Right atrium auricular region (tissue), 2 donors: ENCODE measurements at regions not wholly inside any gene's neighbourhood (a gene's known extent, or its start where the extent isn't known, plus 50 kb on each side); places are given as distances from the start of the nearest gene placed in this dataset.

Experiments
- DNase-seq: peaks from one replicate; pipeline ENCODE4 v3.0.0-alpha.2; 2019; ENCODE audit warnings: low spot score
- H3K27ac ChIP-seq, 2 donors: fragments of 200-600 bp; sonication (generic); 1 replicate in 1 of 2; 2 replicates in 1 of 2; pipeline ENCODE4 v1.5.1; 2016 to 2019
- H3K27me3 ChIP-seq, 2 donors: fragments of 200-600 bp; sonication (generic); one replicate each; pipeline versions ENCODE4 v1.5.1 to v1.6.0; 2017 to 2019
- H3K36me3 ChIP-seq: fragments of 200-600 bp; sonication (generic); one replicate; pipeline ENCODE4 v1.5.1; 2016
- H3K4me1 ChIP-seq, 2 donors: fragments of 200-600 bp; sonication (generic); one replicate each; pipeline versions ENCODE4 v1.5.1 to v1.6.0; 2017 to 2019
- H3K4me3 ChIP-seq, 2 donors: fragments of 200-600 bp; sonication (generic); 1 replicate in 1 of 2; 2 replicates in 1 of 2; pipeline ENCODE4 v1.5.1; 2017 to 2019; ENCODE audit warnings: mild to moderate bottlenecking in 1 of 2, moderate library complexity in 1 of 2
- H3K9me3 ChIP-seq, 2 donors: fragments of 200-600 bp; sonication (generic); one replicate each; pipeline ENCODE4 v1.5.1; 2019
- TF ChIP-seq, protein P1 (sequence below), 2 donors: fragments of 200-600 bp; sonication (generic); IDR thresholded peaks; one replicate each; pipeline ENCODE4 v1.5.1; 2019; ENCODE audit warnings: antibody characterized with exemption in 2 of 2

DNA sequence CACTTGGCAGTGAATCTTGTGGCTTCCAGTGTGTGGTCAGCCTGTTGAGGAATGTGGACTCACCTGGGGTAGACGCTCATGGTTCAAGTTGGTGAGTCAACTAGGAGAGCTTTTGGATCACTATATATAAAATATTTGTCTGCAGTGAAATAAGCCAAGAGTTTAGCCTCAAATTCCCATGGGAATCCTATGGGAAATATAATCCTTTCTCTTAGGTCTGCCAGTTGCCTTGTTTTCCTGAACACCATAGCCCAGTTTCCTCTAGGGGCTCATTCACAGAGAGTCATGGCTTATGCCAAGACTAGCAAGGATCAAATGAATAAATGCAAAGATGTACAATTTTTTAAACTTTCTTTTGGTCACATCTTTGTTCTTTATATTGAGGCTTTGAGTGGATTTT lies 100.1 kb upstream of the NPHP3 start:
- H3K9me3 ChIP-seq: no peaks in the 10 kb centered on the region

DNA sequence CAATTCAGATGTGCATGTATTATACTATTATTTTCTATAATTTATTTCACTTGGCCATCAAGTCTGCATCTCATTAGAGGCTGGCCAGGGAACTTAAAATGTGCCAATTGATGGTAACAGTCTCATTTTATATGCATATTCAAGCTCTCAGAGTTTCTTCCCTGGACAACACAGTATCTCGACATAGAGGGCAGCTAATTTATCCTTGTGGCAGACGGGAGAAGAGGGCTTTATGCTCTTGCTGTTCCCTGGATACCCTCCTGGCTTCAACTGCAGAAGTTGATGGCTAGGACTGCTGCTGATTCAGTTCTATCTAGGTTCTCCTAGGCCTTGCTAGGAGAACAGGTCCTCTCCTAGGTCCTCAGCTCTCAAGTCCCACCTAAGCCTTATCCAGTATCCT lies 99.1 kb upstream of the NPHP3 start:
- Histone ChIP-seq H3K4me1 (peaks cover 0 to 6% of the 10 kb centered on the region in 2 donors), H3K4me3 (no peak overlapping the region), H3K27ac (no peak overlapping the region), H3K9me3 (no peaks in the 10 kb centered on the region), H3K27me3 (no peaks in the 10 kb centered on the region), H3K36me3 (no peaks in the 10 kb centered on the region)
- TF ChIP-seq, protein P1, sequence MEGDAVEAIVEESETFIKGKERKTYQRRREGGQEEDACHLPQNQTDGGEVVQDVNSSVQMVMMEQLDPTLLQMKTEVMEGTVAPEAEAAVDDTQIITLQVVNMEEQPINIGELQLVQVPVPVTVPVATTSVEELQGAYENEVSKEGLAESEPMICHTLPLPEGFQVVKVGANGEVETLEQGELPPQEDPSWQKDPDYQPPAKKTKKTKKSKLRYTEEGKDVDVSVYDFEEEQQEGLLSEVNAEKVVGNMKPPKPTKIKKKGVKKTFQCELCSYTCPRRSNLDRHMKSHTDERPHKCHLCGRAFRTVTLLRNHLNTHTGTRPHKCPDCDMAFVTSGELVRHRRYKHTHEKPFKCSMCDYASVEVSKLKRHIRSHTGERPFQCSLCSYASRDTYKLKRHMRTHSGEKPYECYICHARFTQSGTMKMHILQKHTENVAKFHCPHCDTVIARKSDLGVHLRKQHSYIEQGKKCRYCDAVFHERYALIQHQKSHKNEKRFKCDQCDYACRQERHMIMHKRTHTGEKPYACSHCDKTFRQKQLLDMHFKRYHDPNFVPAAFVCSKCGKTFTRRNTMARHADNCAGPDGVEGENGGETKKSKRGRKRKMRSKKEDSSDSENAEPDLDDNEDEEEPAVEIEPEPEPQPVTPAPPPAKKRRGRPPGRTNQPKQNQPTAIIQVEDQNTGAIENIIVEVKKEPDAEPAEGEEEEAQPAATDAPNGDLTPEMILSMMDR (IDR thresholded peaks at IDR 0.05): no peak
- DNase-seq: no peak

More for the DNA sequence above, 100.1 kb upstream of the NPHP3 start:
- TF ChIP-seq, protein P1 (IDR thresholded peaks at IDR 0.05): no peak
- H3K27ac ChIP-seq: no peak overlapping the region
- no peak overlapping the region for H3K4me3 ChIP-seq
- H3K27me3 ChIP-seq: no peaks in the 10 kb centered on the region
- no peaks in the 10 kb centered on the region for H3K36me3 ChIP-seq
- H3K4me1 ChIP-seq: peaks cover 0 to 6% of the 10 kb centered on the region in 2 donors
- no peak for DNase-seq

DNA sequence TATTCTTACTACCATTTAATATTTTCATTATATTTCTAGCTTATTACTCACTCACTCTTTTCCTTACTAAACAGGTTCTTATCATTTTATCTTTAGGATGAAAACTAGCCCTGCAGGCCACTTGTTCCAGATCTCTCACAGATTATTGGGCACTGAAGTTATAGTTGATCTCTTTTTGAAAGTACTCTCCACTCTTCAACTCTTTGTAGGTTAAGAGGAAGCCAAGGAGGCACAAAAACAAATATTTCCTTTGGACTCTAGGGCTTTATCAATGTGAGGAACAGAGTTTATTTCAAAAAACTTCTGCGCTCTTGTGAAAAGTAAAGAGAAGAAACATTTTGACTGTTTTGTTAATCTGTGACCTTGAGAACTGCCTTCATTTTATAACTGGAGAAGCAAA lies 96.0 kb upstream of the NPHP3 start:
- no peaks in the 10 kb centered on the region for H3K27me3 ChIP-seq
- no peaks in the 10 kb centered on the region for H3K9me3 ChIP-seq
- H3K4me3 ChIP-seq: no peak overlapping the region
- no peak for DNase-seq
- H3K36me3 ChIP-seq: no peaks in the 10 kb centered on the region
- no peak overlapping the region for H3K27ac ChIP-seq
- peaks cover 0 to 4% of the 10 kb centered on the region in 2 donors for H3K4me1 ChIP-seq
- TF ChIP-seq, protein P1 (IDR thresholded peaks at IDR 0.05): no peak

DNA sequence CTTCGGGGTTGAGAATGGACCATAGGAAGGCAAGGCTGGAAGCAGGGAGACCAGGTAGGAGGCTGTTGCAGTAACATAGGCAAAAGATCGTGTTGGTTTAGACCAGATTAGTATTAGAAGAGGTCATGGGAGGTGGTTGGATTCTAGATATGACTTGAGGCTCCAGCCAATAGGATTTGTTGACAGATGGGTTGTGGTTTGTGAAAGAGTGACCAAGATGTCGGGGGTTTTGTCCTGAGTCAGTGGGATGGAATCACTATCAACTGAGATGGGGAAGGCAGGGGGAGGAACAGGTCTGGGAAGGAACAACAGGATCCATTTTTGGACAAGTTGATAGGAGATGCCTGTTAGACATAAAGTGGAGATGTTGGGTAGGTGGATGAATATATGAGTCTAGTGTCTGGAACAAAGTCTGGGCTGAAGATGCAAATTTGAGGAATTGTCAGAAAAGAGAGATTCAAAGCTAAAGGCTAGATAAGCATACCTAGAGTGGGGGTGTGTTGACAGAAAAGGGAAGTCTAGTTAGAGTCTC lies 95.5 kb upstream of the NPHP3 start:
- Histone ChIP-seq H3K36me3 (no peaks in the 10 kb centered on the region), H3K9me3 (no peaks in the 10 kb centered on the region), H3K4me3 (no peak overlapping the region), H3K4me1 (no peaks in the 10 kb centered on the region), H3K27me3 (no peaks in the 10 kb centered on the region), H3K27ac (no peak overlapping the region)
- TF ChIP-seq, protein P1 (IDR thresholded peaks at IDR 0.05): no peak
- DNase-seq: no peak

DNA sequence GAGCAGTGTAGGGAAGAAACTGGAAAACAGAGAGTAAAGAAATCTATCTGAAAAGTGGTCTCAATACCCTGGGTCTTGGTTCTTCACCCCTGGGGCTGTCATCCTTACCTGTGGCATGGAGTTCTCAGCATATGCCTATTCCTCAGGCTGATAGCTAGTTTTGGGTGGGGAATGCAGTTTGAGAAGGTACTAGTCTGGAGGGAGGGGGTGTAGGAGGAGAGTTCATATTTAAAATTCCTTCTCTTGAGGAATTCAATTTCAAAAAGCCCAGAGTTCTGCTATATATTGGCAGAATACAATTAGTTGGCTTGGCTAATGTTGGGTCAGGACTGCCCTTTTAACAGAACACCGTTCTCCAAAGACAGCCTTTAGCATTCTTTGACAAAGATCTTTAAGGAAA lies 82.9 kb upstream of the NPHP3 start:
- Histone ChIP-seq H3K9me3 (no peaks in the 10 kb centered on the region), H3K27me3 (no peaks in the 10 kb centered on the region), H3K4me1 (no peaks in the 10 kb centered on the region), H3K4me3 (no peak overlapping the region), H3K27ac (no peak overlapping the region), H3K36me3 (no peaks in the 10 kb centered on the region)
- DNase-seq: no peak
- TF ChIP-seq, protein P1 (IDR thresholded peaks at IDR 0.05): no peak

DNA sequence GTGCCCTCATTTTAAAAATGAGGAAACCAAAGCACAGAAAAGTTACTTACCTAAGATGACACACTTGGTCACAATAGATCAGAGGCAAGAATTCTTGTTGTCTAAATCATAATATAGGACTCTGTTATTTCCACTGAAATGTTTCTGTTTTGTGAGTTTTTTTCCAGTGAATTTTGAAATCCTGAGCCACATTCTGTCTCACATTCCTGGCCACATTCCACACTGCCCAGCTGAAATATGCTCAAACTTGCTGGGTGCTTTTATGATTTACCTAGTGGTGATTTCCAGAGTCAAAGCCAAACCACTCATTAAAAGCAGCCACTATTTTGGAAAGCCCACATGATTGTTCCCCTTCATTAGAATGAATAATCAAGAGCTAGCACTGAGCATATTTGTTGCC lies 82.3 kb upstream of the NPHP3 start:
- H3K27ac ChIP-seq: no peak overlapping the region
- no peak for DNase-seq
- no peak overlapping the region for H3K4me3 ChIP-seq
- H3K9me3 ChIP-seq: no peaks in the 10 kb centered on the region
- H3K27me3 ChIP-seq: no peaks in the 10 kb centered on the region
- TF ChIP-seq, protein P1 (IDR thresholded peaks at IDR 0.05): no peak
- H3K4me1 ChIP-seq: no peaks in the 10 kb centered on the region
- H3K36me3 ChIP-seq: no peaks in the 10 kb centered on the region
